Cardiac fibroblast (primary cell): ENCODE measurements at regions not wholly inside any gene's neighbourhood (a gene's known extent, or its start where the extent isn't known, plus 50 kb on each side); places are given as distances from the start of the nearest gene placed in this dataset.

Source experiments
- DNase-seq, 2 donors: peaks; one replicate each; pipeline versions ENCODE4 v3.0.0 to v3.0.0-alpha.2; 2010; ENCODE audit warnings: low read depth in 2 of 2
- H3K4me3 ChIP-seq, 2 donors: replicated peaks in 1 of 2; 1 replicate in 1 of 2; 2 replicates in 1 of 2; pipeline ENCODE4 v1.5.1; 2011; ENCODE audit warnings: low read depth in 2 of 2, low read length in 2 of 2, mild to moderate bottlenecking in 2 of 2, moderate library complexity in 1 of 2
- TF ChIP-seq, protein P1 (sequence below): IDR thresholded peaks from one replicate; pipeline ENCODE4 v1.5.1; 2011; ENCODE audit warnings: low read depth, mild to moderate bottlenecking, low read length, inconsistent platforms

- TF ChIP-seq, protein P1, sequence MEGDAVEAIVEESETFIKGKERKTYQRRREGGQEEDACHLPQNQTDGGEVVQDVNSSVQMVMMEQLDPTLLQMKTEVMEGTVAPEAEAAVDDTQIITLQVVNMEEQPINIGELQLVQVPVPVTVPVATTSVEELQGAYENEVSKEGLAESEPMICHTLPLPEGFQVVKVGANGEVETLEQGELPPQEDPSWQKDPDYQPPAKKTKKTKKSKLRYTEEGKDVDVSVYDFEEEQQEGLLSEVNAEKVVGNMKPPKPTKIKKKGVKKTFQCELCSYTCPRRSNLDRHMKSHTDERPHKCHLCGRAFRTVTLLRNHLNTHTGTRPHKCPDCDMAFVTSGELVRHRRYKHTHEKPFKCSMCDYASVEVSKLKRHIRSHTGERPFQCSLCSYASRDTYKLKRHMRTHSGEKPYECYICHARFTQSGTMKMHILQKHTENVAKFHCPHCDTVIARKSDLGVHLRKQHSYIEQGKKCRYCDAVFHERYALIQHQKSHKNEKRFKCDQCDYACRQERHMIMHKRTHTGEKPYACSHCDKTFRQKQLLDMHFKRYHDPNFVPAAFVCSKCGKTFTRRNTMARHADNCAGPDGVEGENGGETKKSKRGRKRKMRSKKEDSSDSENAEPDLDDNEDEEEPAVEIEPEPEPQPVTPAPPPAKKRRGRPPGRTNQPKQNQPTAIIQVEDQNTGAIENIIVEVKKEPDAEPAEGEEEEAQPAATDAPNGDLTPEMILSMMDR: no peak
- no peak overlapping the region for H3K4me3 ChIP-seq
- DNase-seq: peak in 1 of 2 donors; percentile 1
Measured at GRCh38 chrX:16394290-16394689, 227.0 kb downstream of the MAGEB17 start.

GRCh38 chrX:16403808-16404207 lies 236.5 kb downstream of the MAGEB17 start:
- DNase-seq: no peak
- H3K4me3 ChIP-seq: no peak overlapping the region
- TF ChIP-seq, protein P1: no peak

GRCh38 chrX:16416588-16416987 lies 233.4 kb upstream of the S100G start:
- DNase-seq: no peak
- H3K4me3 ChIP-seq: no peak overlapping the region
- TF ChIP-seq, protein P1: no peak

GRCh38 chrX:16418650-16419049 lies 231.3 kb upstream of the S100G start:
- peak in 1 of 2 donors; percentile 4 for DNase-seq
- TF ChIP-seq, protein P1: no peak
- H3K4me3 ChIP-seq: no peak overlapping the region

GRCh38 chrX:16427668-16428067 lies 222.3 kb upstream of the S100G start:
- TF ChIP-seq, protein P1: no peak
- no peak overlapping the region for H3K4me3 ChIP-seq
- DNase-seq: no peak

DNA sequence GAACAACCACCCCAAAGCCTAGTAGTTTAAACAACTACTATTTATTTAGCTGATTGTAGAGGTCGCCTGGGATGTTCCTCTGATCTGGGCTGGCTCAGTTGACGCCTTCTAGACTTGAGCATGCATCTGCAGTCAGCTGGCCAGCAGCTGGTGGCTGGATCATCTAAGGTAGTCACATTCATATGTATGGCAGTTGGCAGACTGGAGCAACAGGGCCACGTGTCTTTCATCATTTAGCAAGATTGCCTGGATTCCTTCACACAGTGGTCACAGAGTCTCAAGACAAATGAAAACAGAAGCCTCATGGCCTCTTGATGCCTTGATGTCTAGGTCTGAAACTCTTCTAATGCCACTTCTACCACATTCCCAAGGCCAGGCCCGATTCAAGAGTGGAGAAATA lies 220.6 kb upstream of the S100G start:
- no peak overlapping the region for H3K4me3 ChIP-seq
- TF ChIP-seq, protein P1: no peak
- DNase-seq: peak in 1 of 2 donors; percentile 22

- no peak overlapping the region for H3K4me3 ChIP-seq
- TF ChIP-seq, protein P1: no peak
- DNase-seq: no peak
Measured at GRCh38 chrX:16431266-16431665, 218.7 kb upstream of the S100G start.
